Liver (tissue), 8 donors: ENCODE measurements at regions not wholly inside any gene's neighbourhood (a gene's known extent, or its start where the extent isn't known, plus 50 kb on each side); places are given as distances from the start of the nearest gene placed in this dataset.

Experiments
- DNase-seq: peaks from one replicate; pipeline ENCODE4 v3.0.0-alpha.2; 2017; ENCODE audit warnings: low spot score
- H3K27ac ChIP-seq, 2 donors: one replicate each; pipeline ENCODE4 v1.7.0; 2013; ENCODE audit warnings: inconsistent platforms in 2 of 2, low read length in 2 of 2, control low read depth in 1 of 2, low read depth in 1 of 2, mild to moderate bottlenecking in 1 of 2
- H3K27me3 ChIP-seq, 4 donors: one replicate each; pipeline versions ENCODE4 v1.6.1 to v1.7.0; 2013; ENCODE audit warnings: low read length in 3 of 4, inconsistent platforms in 1 of 4, mild to moderate bottlenecking in 1 of 4, moderate library complexity in 1 of 4; ENCODE audit not compliant: control insufficient read depth in 4 of 4, insufficient read depth in 4 of 4
- H3K36me3 ChIP-seq, 4 donors: one replicate each; pipeline versions ENCODE4 v1.6.1 to v1.7.0; 2013; ENCODE audit warnings: low read length in 3 of 4, mild to moderate bottlenecking in 3 of 4, low read depth in 1 of 4, moderate library complexity in 1 of 4; ENCODE audit not compliant: control insufficient read depth in 4 of 4, insufficient read depth in 3 of 4
- H3K4me1 ChIP-seq, 4 donors: one replicate each; pipeline versions ENCODE4 v1.6.1 to v1.7.0; 2013; ENCODE audit warnings: low read length in 3 of 4, mild to moderate bottlenecking in 3 of 4, moderate library complexity in 1 of 4; ENCODE audit not compliant: control insufficient read depth in 4 of 4, insufficient read depth in 4 of 4
- H3K4me3 ChIP-seq, 3 donors: one replicate each; pipeline versions ENCODE4 v1.6.1 to v1.7.0; 2013; ENCODE audit warnings: low read length in 3 of 3, control low read depth in 1 of 3, low read depth in 1 of 3, mild to moderate bottlenecking in 1 of 3
- H3K9ac ChIP-seq, 2 donors: one replicate each; pipeline ENCODE4 v1.7.0; 2013; ENCODE audit warnings: low read length in 2 of 2, mild to moderate bottlenecking in 2 of 2, moderate library complexity in 2 of 2, control low read depth in 1 of 2, low read depth in 1 of 2
- H3K9me3 ChIP-seq, 4 donors: one replicate each; pipeline versions ENCODE4 v1.6.1 to v1.7.0; 2013; ENCODE audit warnings: low read length in 3 of 4; ENCODE audit not compliant: control insufficient read depth in 4 of 4
- CTCF ChIP-seq: fragments of 150-350 bp; IDR thresholded peaks from 2 replicates; pipeline ENCODE4 v1.5.1; 2017; ENCODE audit warnings: improper control_type of control experiment, low read depth, low read length; ENCODE audit not compliant: missing input control
- EGR1 ChIP-seq, 2 donors: IDR thresholded peaks; 2 replicates each; pipeline ENCODE4 v1.6.1; 2016 to 2018; ENCODE audit warnings: antibody characterized with exemption in 2 of 2, low read depth in 2 of 2
- FOXA1 ChIP-seq: IDR thresholded peaks from 2 replicates; pipeline ENCODE4 v1.6.1; 2016; ENCODE audit warnings: antibody characterized with exemption
- FOXA2 ChIP-seq: IDR thresholded peaks from 2 replicates; pipeline ENCODE4 v1.6.1; 2016; ENCODE audit warnings: antibody characterized with exemption
- GABPA ChIP-seq, 2 donors: IDR thresholded peaks in 1 of 2; conservative IDR thresholded peaks in 1 of 2; 2 replicates each; pipeline ENCODE4 v1.6.1; 2016; ENCODE audit warnings: antibody characterized with exemption in 2 of 2, mild to moderate bottlenecking in 1 of 2, moderate library complexity in 1 of 2
- HNF4A ChIP-seq, 2 donors: conservative IDR thresholded peaks; 2 replicates each; pipeline ENCODE4 v1.6.1; 2016; ENCODE audit warnings: antibody characterized with exemption in 2 of 2, mild to moderate bottlenecking in 2 of 2
- HNF4G ChIP-seq: IDR thresholded peaks from 2 replicates; pipeline ENCODE4 v1.6.1; 2016; ENCODE audit warnings: antibody characterized with exemption
- JUND ChIP-seq, 2 donors: IDR thresholded peaks; 2 replicates each; pipeline ENCODE4 v1.6.1; 2016; ENCODE audit warnings: antibody characterized with exemption in 2 of 2
- MAX ChIP-seq: IDR thresholded peaks from 2 replicates; pipeline ENCODE4 v1.6.1; 2016; ENCODE audit warnings: antibody characterized with exemption
- NR2F2 ChIP-seq: IDR thresholded peaks from 2 replicates; pipeline ENCODE4 v1.6.1; 2016; ENCODE audit warnings: antibody characterized with exemption
- RAD21 ChIP-seq, 2 donors: IDR thresholded peaks; 2 replicates each; pipeline ENCODE4 v1.6.1; 2016; ENCODE audit warnings: antibody characterized with exemption in 2 of 2, mild to moderate bottlenecking in 2 of 2
- REST ChIP-seq: IDR thresholded peaks from 2 replicates; pipeline ENCODE4 v1.6.1; 2016; ENCODE audit warnings: antibody characterized with exemption, mild to moderate bottlenecking
- RXRA ChIP-seq, 2 donors: IDR thresholded peaks; 2 replicates each; pipeline ENCODE4 v1.6.1; 2017 to 2018; ENCODE audit warnings: antibody characterized with exemption in 2 of 2, mild to moderate bottlenecking in 1 of 2
- SP1 ChIP-seq: IDR thresholded peaks from 2 replicates; pipeline ENCODE4 v1.6.1; 2018; ENCODE audit warnings: antibody characterized with exemption, mild to moderate bottlenecking
- TAF1 ChIP-seq: conservative IDR thresholded peaks from 2 replicates; pipeline ENCODE4 v1.6.1; 2016; ENCODE audit warnings: antibody characterized with exemption, mild to moderate bottlenecking
- YY1 ChIP-seq: IDR thresholded peaks from 2 replicates; pipeline ENCODE4 v1.6.1; 2016; ENCODE audit warnings: antibody characterized with exemption, mild to moderate bottlenecking
- ZBTB33 ChIP-seq: IDR thresholded peaks from 2 replicates; pipeline ENCODE4 v1.6.1; 2016; ENCODE audit warnings: antibody characterized with exemption
- WGBS: extraction: QIAGEN DNeasy Blood & Tissue Kit; methylation state at CpG from one replicate; pipeline ENCODE4 v1.1.7; 2013; 5-methylcytosine and 5-hydroxymethylcytosine counted together
- donor health status: healthy.
- donor health status: healthy.
- donor health status: healthy.
- donor health status: healthy.
- donor health status: healthy.

GRCh38 chr5:29935371-29935770, 1258.1 kb upstream of the CDH6 start (continued):
- TF ChIP-seq REST (no peak), HNF4G (no peak), RAD21 (IDR thresholded peaks at IDR 0.05) (no peak), MAX (no peak), TAF1 (no peak), GABPA (IDR thresholded peaks at IDR 0.05 in 1 of 2, conservative IDR thresholded peaks at IDR 0.05 in 1 of 2) (no peak)

GRCh38 chr5:29930316-29930715, 1263.2 kb upstream of the CDH6 start:
- no peak for DNase-seq
- no peaks in the 10 kb centered on the region for H3K9me3 ChIP-seq
- WGBS = 58% methylated on average over 3 of the region's 3 CpGs

GRCh38 chr5:29924107-29924506, 1269.4 kb upstream of the CDH6 start:
- Histone ChIP-seq H3K9ac (no peak overlapping the region), H3K27ac (no peak overlapping the region), H3K27me3 (peaks cover 0 to 3% (median 0%) of the 10 kb centered on the region in 4 donors), H3K4me3 (no peak overlapping the region), H3K4me1 (no peaks in the 10 kb centered on the region), H3K36me3 (no peaks in the 10 kb centered on the region), H3K9me3 (no peaks in the 10 kb centered on the region)
- 56% methylated on average over 2 of the region's 2 CpGs for WGBS
- DNase-seq = no peak
- TF ChIP-seq HNF4A (conservative IDR thresholded peaks at IDR 0.05) = no peak
- no peak for TF ChIP-seq MAX
- TF ChIP-seq GABPA (IDR thresholded peaks at IDR 0.05 in 1 of 2, conservative IDR thresholded peaks at IDR 0.05 in 1 of 2) = no peak
- TF ChIP-seq JUND (IDR thresholded peaks at IDR 0.05) = no peak
- TF ChIP-seq FOXA1 = no peak
- no peak for TF ChIP-seq ZBTB33
- TF ChIP-seq REST = no peak

More at GRCh38 chr5:29930316-29930715, 1263.2 kb upstream of the CDH6 start:
- H3K27me3 ChIP-seq = no peaks in the 10 kb centered on the region
- H3K9ac ChIP-seq = no peak overlapping the region
- no peak overlapping the region for H3K27ac ChIP-seq
- H3K4me3 ChIP-seq = no peak overlapping the region
- H3K36me3 ChIP-seq = no peaks in the 10 kb centered on the region
- no peaks in the 10 kb centered on the region for H3K4me1 ChIP-seq
- no peak for TF ChIP-seq JUND (IDR thresholded peaks at IDR 0.05)
- TF ChIP-seq FOXA1 = no peak
- TF ChIP-seq GABPA (IDR thresholded peaks at IDR 0.05 in 1 of 2, conservative IDR thresholded peaks at IDR 0.05 in 1 of 2) = no peak
- no peak for TF ChIP-seq HNF4A (conservative IDR thresholded peaks at IDR 0.05)
- no peak for TF ChIP-seq MAX
- no peak for TF ChIP-seq TAF1
- TF ChIP-seq FOXA2 = no peak
- TF ChIP-seq CTCF = no peak
- no peak for TF ChIP-seq YY1
- no peak for TF ChIP-seq SP1
- no peak for TF ChIP-seq RXRA (IDR thresholded peaks at IDR 0.05)
- no peak for TF ChIP-seq NR2F2
- TF ChIP-seq EGR1 (IDR thresholded peaks at IDR 0.05; ENCODE audit: low read depth in 2 of 2) = no peak
